Activated CD4-positive, CD25-positive, alpha-beta regulatory T cell treated with anti-CD3 and anti-CD28 coated beads, Interleukin-2, amount 50 U/mL, for 16 hours (primary cell): ENCODE measurements at regions not wholly inside any gene's neighbourhood (a gene's known extent, or its start where the extent isn't known, plus 50 kb on each side); places are given as distances from the start of the nearest gene placed in this dataset.

Experiments used
- DNase-seq: peaks from one replicate; pipeline ENCODE4 v3.0.0-alpha.2; 2020; ENCODE audit warnings: low read depth, low spot score

DNA sequence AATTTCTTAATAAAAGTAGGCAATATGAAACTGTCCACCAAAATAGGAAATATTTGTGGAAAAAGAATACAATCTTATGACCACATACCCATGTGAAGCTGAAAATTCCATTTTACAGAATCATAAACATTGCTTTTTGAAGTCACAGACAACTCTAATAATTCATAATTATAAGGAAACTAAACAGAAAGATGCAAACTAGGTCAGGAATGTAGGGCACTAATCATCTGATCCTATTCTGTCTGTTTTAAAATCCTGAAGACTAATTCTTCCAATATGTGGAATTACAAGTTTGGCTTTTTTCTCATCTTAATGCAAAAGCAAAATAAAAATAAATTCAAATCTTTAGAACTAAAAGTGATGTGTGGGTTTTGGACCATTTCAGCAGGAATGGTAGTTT, 528.6 kb downstream of the LTN1 start:
- no peak for DNase-seq

GRCh38 chr21:28459193-28459592, 533.5 kb downstream of the LTN1 start:
- DNase-seq = no peak

GRCh38 chr21:28458446-28458845, 534.2 kb downstream of the LTN1 start:
- no peak for DNase-seq

DNA sequence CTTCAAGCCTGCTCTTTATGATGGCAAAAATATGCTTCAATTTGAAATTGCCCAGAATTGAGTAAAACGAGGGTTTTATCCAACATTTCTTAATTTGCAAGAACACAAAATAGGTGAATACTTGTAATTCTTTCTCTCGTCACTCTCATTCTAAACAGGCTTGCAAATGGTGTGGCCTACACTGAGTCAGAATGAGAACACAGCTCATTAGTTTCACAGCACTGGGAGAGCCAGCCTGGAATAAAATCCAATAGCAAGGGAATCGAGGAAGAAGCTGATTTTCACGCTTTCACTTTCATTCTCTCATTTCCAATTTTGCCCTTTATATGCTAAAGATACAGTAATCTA, 537.5 kb downstream of the LTN1 start:
- no peak for DNase-seq

DNA sequence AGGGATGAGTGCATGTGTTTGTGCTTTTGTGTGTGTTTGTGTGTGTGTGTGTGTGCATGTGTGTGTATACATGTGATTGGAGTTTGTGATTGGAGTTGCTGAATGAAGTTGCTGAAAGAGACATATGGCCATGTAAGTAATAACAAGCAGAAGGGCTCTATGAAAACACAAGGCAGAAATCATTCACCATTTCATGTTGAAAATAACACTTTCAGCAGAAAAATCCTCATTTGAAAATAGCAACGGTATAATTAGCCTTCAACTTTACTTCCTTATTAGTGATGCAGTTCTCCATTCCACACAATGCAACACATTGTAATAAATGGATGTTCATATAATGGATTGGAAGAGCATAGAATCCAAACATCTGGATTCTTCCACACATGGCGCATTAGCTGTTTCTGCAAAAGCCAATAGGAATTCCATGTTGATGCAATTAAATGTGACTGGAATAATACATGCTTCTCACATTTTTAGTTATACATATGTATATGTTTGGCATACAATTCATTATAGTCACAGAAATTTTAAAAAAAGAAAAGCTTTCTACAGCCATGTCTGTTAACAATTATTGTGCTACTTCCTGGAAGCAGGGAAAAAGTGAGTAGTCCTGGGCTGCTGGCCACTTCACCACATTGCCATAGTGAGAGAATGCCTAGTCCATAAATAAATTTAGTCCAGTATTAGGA, 538.0 kb downstream of the LTN1 start:
- DNase-seq = no peak

GRCh38 chr21:28447462-28447861, 545.2 kb downstream of the LTN1 start:
- no peak for DNase-seq

DNA sequence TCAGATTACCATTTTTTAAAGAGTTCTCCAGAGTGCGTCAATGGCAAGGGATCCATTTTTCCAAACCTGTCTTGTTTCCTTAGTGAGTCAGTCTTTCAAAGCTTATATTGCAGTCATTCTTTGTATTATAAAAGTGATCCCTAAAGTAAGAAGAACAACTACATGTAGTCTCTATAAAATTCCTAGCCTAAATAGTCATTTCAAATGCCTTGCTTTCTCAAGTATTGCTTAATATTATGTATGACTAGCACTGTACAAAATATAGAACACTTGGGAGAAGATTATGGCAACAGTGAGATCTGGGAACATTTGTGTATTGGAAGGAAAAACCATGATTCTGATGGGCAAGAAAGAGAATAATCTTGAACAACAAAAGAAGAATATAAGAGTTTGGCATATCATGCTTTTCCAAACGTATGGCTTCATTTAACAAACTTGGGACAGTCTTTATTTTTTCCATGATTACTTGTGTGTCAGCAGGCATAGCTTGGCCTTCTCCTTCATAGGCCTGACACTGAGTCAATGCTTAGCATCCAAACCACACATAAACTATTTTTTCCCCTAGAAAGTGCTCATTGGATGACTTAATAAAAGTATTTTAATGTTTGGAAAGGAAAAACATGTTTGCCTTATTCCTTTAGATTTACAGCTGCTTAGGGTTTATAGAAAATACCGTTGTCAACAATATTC, 547.4 kb downstream of the LTN1 start:
- no peak for DNase-seq

- DNase-seq = no peak
Observed at GRCh38 chr21:28444557-28444956, 548.1 kb downstream of the LTN1 start.

GRCh38 chr21:28444111-28444510, 548.6 kb downstream of the LTN1 start:
- DNase-seq = no peak

GRCh38 chr21:28442624-28443023, 550.1 kb downstream of the LTN1 start:
- no peak for DNase-seq

DNA sequence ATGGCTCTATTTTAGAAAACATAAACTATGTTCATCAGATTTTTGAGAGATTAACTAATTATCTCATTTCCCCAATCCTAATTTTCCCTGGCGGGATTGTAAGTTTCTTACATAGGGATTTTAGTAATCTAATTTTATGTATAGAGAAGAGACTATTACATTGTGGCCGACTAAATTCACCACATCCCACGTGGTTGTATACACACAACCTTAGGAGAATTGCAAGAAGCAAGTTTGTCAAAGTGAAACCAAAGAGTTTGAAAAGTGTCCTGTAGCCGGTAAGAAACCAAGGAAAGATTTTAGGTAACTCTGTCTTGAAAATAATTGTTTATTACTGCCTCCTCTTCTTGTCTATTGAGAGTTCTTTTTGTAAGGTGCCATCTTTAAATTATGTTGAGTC, 550.6 kb downstream of the LTN1 start:
- no peak for DNase-seq

- DNase-seq = no peak
Observed at GRCh38 chr21:28439788-28440187, 552.9 kb downstream of the LTN1 start.

DNA sequence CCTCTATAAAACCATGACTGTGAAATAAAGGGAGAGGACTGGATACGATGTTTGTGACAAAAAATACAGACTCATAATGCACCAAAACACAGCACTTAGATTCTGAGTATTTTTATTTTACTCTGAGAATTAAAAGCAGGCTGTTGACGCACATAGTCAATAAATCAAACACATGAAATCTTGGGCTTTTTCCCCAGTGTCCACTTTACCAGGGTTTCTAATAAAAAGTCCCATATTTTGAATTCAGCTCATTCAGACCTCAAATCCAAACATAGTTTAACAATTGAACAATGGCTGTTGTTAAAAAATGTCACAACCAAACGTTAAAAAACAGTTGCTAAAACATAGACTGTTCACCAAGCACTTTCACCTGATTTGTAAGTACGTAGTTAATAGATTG, 553.4 kb downstream of the LTN1 start:
- DNase-seq = no peak

DNA sequence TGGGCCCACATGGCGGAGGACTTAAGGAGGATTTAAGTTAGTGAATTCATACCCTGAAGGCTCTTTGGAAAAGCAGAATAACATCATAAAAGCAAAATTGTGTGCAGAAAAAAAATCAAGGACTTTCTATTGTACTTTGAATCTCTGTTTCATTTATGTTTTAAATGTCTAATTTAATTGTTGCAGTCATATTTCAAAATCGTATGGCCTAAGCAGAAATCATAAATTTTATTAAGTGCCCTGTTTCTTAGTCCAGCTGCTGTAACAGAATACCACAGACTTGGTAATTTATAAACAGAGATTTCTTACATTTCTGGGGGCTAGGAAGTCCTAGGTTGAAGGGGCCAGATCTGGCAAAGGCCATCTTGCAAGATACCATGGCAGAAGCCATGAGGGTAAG, 555.6 kb downstream of the LTN1 start:
- no peak for DNase-seq

GRCh38 chr21:28436286-28436932, 556.3 kb downstream of the LTN1 start:
- no peak for DNase-seq

- DNase-seq = no peak
Observed at GRCh38 chr21:28431527-28432200, 561.0 kb downstream of the LTN1 start.

- no peak for DNase-seq
Observed at GRCh38 chr21:28431022-28431421, 561.7 kb downstream of the LTN1 start.

DNA sequence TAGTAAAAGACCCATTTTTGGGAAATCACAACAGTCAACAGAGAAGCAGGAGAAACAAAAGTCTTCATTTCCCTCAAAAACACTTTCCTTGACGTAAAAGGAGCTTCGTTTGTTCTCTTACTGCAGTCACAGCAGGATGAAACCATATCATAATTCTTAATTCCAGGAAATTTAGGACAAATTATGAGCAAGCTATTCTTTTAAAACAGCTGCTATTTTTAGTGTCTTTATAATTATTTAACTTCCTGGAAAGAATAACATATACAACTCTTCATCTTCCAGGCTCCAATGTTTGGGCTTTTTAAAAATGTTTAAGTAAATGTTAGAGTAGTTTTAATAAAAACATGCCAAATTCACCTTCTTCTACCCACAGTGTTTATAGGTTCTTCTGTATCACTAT, 563.5 kb downstream of the LTN1 start:
- DNase-seq = no peak

DNA sequence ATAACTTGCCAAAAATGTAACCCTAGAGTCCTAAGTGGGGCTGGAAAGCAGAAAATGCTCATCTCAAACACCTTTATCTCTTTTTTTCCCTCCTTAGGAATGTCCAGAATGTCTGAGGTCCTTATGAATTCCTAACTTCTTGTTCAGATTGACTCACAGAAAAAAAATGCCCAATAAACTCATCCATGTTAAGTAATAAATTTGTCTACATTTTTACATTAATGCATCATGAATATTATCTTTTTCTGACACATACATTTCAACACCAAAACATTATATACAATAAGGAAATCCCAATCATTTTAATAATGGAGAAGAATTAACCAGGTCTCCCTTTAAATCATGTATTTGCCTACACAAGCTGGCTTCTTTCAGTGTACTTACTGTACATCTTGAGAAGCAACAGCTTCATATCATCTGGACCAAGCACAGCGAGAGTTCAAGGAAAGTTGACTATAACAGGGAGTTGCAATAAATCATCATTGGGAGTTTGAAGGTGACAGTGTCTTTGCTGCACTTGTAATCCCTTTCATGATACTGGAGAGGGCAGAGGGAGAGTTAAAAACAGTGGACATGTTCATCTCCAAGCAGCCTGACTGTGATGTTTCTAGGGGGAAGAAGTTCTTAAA, 565.2 kb downstream of the LTN1 start:
- no peak for DNase-seq

- no peak for DNase-seq
Observed at GRCh38 chr21:28426545-28426944, 566.1 kb downstream of the LTN1 start.

DNA sequence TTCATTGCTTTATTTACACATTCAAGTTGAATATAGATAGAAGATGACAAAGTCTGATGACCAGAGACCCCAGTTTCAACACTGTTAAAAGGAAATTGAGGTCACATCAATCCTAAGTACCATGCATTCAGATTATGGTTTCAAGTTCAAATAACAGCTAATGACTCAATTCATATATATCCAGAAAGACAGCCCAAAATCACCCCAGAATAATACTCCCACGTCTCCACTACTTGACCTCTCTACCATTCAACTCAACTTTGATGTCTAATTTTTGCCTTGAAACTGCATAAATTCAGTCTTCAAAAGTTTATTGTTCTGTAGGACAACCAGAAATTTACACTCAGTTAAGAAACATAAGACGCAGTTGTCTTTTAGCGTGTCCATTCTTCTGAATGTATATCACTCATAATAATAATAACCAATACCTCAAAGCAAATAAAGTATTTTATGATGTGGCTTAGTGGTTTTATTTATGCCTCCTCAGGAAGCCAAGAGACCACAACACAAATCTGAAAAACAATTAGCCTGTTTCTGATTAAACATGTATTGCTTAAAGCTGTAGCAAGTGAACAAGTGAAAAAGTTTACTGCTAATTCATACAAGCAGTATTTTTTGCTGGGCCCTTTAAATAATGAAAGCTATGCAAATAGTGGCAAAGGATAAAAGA, 569.0 kb downstream of the LTN1 start:
- DNase-seq = no peak
